Stimulated activated naive CD4-positive, alpha-beta T cell (primary cell): ENCODE measurements at regions not wholly inside any gene's neighbourhood (a gene's known extent, or its start where the extent isn't known, plus 50 kb on each side); places are given as distances from the start of the nearest gene placed in this dataset.
"Not testable (repeated sequence)": the region's sequence is repeated elsewhere in the genome, so short reads cannot be mapped to it uniquely, and the experiment has no call there.

Experiments used
- DNase-seq, 6 experiments: peaks; one replicate each; lab custom pipeline; 2025; lab: John Stamatoyannopoulos, UW

DNA sequence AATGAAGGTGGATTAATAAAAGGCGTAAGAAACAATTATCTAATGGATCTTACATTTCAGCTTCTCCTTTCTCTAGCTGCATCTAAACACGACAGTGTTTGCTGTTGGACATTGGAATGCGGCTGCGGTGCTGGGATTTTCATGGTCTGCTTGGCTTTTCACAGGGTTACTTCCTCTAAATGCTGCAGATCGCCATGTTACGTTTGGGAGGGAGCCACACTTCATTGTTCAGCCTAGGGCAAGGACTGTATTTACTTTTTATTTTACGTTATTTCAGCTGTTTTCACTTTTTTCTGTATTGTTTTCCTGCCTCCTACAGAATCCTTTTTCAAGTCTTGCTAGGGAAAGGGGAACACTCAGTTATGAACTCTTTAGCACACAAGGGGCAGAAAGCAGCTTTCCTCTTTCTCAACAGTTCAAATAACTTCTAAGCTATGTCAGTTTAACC lies 97.9 kb upstream of the MTHFD1L start:
- DNase-seq, result no peak

DNA sequence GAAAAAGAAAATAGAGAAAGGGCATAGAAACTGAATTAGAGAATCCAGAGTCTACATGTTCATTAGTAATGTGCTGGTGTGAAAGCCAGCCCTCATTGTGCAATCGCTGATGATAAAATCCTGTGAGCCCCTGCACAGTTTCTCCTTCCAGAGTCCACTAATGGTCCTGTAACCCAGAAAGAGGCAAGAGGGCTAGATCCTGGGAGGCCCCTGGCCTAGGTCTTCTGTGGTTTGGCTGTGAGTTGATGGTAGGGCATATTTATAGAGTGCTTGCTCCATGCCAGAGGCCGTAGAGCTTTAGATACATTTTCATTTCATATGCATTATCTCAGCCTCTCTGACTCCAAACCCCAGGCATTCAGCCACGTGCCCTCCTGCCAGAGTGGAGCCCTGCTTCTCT lies 94.9 kb upstream of the MTHFD1L start:
- no peak for DNase-seq

GRCh38 chr6:150773969-150774368 lies 91.5 kb upstream of the MTHFD1L start:
- DNase-seq, result no peak

DNA sequence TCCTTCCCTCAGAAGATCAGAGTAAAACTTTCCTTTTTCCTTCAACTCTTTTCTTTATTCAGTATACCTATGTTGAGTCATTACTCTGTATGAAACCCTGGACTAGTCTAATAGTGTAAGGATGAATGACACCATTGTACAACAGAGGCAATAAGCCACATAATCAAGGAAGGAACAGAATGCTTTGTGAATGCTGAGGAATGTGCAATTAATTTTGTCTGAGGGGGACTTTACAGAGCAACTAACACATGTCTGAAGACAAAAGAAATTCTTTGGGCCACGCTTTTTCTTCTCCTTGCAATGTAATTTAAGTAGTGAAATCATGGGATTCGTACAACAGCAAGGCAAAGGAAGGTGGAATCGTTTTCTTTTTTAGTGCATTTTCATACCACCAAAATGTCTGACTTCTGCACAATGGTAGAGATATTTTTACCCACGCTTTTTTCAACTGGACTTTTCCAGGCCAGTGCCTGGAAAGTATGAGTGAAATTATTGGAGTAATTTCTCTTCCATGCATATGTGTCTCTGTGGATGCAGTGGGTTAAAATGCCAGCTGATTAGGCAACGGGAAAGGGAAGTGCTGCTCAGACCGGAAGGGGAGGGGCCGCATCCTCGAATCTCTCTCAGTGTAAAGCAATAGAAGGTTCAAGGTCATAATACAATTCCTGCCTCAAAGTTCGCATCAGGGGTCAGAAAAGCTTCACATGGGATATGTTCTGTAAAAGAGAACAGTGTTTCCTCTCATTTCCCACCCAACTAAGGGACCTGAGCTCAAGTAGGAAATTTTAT lies 89.9 kb upstream of the MTHFD1L start:
- DNase-seq, result no peak

DNA sequence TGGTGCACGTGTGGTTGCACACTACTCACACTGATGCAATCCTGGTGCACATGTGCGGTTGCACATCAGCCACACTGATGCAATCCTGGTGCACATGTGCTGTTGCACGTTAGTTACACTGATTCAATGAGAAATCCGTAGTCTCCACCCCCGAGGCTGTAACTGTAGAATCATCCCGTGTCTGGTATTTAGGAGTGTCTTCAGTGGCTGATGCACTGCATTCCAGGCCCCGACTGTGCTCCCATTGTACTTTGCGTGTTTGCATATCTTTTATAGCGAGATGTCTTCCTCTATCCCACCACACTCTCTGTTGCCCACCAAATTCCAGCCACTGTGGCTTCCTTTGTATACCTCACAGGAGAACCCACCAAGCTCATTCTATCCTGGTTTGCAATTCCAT lies 87.8 kb upstream of the MTHFD1L start:
- no peak for DNase-seq

- DNase-seq, result no peak
These were observed 81.7 kb upstream of the MTHFD1L start for GRCh38 chr6:150783813-150784212.

- no peak for DNase-seq
These were observed 78.1 kb upstream of the MTHFD1L start for GRCh38 chr6:150787429-150787828.

DNA sequence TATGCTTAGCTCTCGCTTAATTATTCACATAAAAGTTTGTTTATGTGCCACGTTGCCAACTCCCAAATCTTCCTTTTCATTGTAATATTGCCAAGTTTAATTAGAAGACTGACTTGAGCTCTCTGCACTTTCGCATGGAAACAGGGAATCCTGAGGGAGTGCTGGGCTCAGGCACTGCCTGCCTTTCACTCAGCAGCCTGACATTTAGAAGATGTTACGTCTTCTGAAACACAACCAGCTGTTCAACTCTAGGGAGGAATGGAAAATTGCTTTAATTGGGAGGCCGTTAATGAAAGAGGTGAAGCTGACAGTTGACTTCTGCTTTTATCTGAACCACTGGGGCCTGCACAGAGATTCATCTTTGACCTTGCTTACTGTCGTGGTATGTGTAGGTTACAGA lies 77.4 kb upstream of the MTHFD1L start:
- DNase-seq, result no peak

GRCh38 chr6:150789906-150790305 lies 75.6 kb upstream of the MTHFD1L start:
- not testable (repeated sequence) for DNase-seq

DNA sequence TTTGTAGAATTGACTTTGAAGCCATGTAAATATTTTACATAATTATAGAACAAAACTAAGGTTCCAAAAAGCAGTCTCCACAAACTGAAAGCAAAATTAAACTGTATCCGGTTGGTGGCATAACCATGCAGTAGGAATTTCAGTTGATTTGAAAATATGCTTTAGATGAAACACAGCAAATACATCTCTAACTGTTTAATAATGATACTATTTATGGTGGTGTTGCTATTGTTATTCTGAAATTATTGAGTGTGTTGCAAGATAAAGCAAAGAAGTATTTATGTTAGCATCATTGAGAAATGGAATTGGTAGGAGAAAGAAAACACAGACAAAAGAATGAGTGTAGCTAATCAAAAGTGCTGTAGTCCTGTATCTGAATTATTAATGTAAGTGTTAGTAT lies 73.8 kb upstream of the MTHFD1L start:
- DNase-seq, result no peak

GRCh38 chr6:150797949-150798348 lies 67.6 kb upstream of the MTHFD1L start:
- DNase-seq, result no peak

DNA sequence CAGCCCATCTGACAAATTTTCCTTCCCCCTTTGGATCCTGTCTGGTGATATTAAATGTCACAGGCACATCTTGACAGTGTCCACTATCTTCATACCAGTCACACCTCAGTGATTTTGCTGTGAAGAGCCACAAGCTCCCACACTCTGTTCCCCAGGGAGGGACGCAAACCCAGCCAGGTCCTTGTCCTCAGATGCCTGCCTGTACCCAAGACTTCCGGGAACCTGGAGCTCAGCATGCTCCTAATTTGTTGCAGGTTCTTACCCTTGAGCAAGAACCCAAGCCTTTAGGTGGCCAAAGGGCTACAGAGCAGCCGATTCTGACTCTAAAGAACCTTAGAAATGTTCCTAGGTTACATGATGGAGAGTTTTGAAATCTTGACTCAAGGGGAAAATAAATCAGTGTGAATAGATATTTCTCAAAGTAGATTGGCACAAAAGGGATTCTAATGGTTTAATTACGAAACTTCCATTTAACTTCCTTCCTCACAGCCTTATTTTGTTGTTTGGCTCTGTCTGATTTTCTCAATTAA lies 66.2 kb upstream of the MTHFD1L start:
- no peak for DNase-seq

GRCh38 chr6:150800674-150801314 lies 64.7 kb upstream of the MTHFD1L start:
- no peak for DNase-seq

DNA sequence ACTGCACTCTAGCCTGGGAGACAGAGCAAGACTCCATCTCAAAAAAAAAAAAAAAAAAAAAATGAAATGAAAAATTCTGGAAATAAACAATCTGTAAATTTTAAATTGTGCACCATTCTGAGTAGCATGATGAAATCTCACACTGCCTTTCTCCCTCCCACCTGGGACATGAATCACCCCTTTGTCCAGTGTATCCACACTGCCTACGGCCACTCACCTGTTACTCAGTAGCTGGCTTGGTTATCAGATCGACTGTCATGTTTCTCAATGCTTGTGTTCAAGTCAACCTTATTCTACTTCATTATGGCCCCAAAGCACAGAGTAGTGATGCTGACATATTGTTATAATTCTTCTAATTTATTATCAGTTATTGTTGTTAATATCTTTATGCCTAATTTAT lies 58.7 kb upstream of the MTHFD1L start:
- DNase-seq, result no peak

DNA sequence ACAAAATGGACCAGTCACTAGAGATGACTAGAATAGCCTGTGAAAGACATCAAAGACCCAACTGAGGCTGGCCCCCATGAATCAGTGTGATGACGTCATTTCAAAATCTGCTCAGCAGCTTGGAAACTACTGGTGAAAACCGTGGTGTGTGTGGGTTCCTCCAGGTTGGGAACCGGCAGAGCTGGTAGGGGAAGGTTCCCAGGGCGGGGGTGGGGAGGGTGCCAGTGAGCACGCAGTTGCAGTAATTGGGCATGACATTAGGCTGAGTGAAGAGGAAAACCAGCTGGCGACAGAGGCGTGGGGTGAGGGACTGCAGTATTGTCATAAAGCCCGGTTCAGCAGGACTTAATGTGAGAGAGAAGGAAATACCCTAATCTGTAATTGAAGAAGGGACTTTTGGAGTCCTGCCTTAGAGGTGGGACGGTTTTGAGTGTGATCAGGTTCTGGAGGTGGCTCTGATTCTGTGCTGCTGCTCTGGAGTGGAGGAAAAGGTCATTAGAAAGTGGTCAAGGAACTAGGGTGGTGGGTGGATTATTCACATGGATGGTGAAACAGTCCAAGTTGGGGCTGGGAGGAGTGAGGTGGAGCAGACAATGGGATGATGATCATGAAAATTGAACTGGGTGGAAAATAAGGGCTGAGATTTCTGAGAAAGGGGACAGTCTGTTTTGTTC lies 52.0 kb upstream of the MTHFD1L start:
- no peak for DNase-seq

DNA sequence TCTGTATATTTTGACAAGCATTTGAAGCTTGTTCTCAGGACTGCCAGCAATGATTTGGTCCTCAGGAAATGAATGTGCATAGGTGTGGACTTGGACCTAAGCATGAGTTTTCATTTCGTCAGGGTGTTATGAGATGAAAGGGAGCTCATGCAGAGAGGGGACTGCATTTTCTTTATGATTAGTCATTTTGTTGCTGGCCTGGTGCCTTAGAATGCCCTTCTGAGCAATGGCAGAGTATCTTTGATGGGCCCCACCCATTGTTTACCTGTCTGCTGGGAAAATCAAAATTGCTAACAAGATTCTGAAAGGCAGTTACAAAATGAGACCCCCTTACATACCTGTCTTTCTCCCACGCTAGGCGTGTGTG lies 51.5 kb upstream of the MTHFD1L start:
- no peak for DNase-seq
